GM23338 (cell line): ENCODE measurements at regions not wholly inside any gene's neighbourhood (a gene's known extent, or its start where the extent isn't known, plus 50 kb on each side); places are given as distances from the start of the nearest gene placed in this dataset.

Experiments
- ATAC-seq: fragments of 200-7000 bp; cut with Tn5 transposase; 3 replicates; pipeline ENCODE4 v1.9.1; 2020
- DNase-seq: peaks from one replicate; pipeline ENCODE4 v3.0.0-alpha.2; 2015; ENCODE audit warnings: low spot score
- H2AFZ ChIP-seq: fragments of 200-600 bp; sonication (generic); 2 replicates; pipeline ENCODE4 v1.8.0; 2016; ENCODE audit warnings: antibody characterized with exemption, mild to moderate bottlenecking, moderate library complexity
- H3F3A ChIP-seq: fragments of 200-600 bp; sonication (generic); replicated peaks from 2 replicates; pipeline ENCODE4 v1.8.0; 2017; ENCODE audit warnings: antibody characterized with exemption, mixed run types, low read depth
- H3K27ac ChIP-seq: fragments of 200-600 bp; sonication (generic); 2 replicates; pipeline ENCODE4 v1.6.1; 2016; ENCODE audit warnings: low read depth
- H3K27me3 ChIP-seq: fragments of 200-600 bp; sonication (generic); 2 replicates; pipeline ENCODE4 v1.8.0; 2016; ENCODE audit warnings: mild to moderate bottlenecking, mixed run types, moderate library complexity; ENCODE audit not compliant: insufficient read depth
- H3K36me3 ChIP-seq: fragments of 200-600 bp; sonication (generic); 2 replicates; pipeline ENCODE4 v1.8.0; 2016; ENCODE audit warnings: mild to moderate bottlenecking; ENCODE audit not compliant: insufficient read depth
- H3K4me1 ChIP-seq: fragments of 200-600 bp; sonication (generic); 2 replicates; pipeline ENCODE4 v1.8.0; 2016; ENCODE audit warnings: mild to moderate bottlenecking, moderate library complexity; ENCODE audit not compliant: insufficient read depth
- H3K4me2 ChIP-seq: fragments of 200-600 bp; sonication (generic); 2 replicates; pipeline ENCODE4 v1.7.1; 2017; ENCODE audit warnings: mixed run types
- H3K4me3 ChIP-seq: fragments of 200-600 bp; sonication (generic); 2 replicates; pipeline ENCODE4 v1.6.1; 2016; ENCODE audit warnings: mixed run types
- H3K79me2 ChIP-seq: fragments of 200-600 bp; sonication (generic); replicated peaks from 2 replicates; pipeline ENCODE4 v1.8.0; 2017; ENCODE audit warnings: mild to moderate bottlenecking; ENCODE audit not compliant: insufficient read depth
- H3K9me2 ChIP-seq: fragments of 200-600 bp; sonication (generic); 2 replicates; pipeline ENCODE4 v1.8.0; 2017; ENCODE audit not compliant: insufficient read depth
- H4K20me1 ChIP-seq: fragments of 200-600 bp; sonication (generic); replicated peaks from 2 replicates; pipeline ENCODE4 v1.8.0; 2017; ENCODE audit warnings: mild to moderate bottlenecking; ENCODE audit not compliant: insufficient read depth
- H3K27ac Mint-ChIP-seq: 2 replicates; pipeline ENCODE4 v1.8.0; 2020; ENCODE audit warnings: inconsistent platforms, mild to moderate bottlenecking, moderate library complexity, mixed read lengths
- H3K27me3 Mint-ChIP-seq: 3 replicates; pipeline ENCODE4 v1.8.0; 2022; ENCODE audit warnings: low read depth, mild to moderate bottlenecking, moderate library complexity, mixed read lengths, inconsistent platforms; ENCODE audit not compliant: insufficient read depth, poor library complexity
- H3K36me3 Mint-ChIP-seq: 3 replicates; pipeline ENCODE4 v1.8.0; 2021; ENCODE audit warnings: low read depth, mild to moderate bottlenecking, inconsistent platforms, moderate library complexity, mixed read lengths
- H3K4me1 Mint-ChIP-seq: 3 replicates; pipeline ENCODE4 v1.8.0; 2020; ENCODE audit warnings: mild to moderate bottlenecking, inconsistent platforms, mixed read lengths
- H3K4me3 Mint-ChIP-seq: 3 replicates; pipeline ENCODE4 v1.8.0; 2021; ENCODE audit warnings: moderate library complexity, mild to moderate bottlenecking, inconsistent platforms, mixed read lengths
- H3K9me3 Mint-ChIP-seq: 3 replicates; pipeline ENCODE4 v1.8.0; 2020; ENCODE audit warnings: moderate library complexity, mild to moderate bottlenecking, inconsistent platforms, mixed read lengths
- CREB1 ChIP-seq: fragments of 250-450 bp; sonication (Bioruptor Pico); IDR thresholded peaks from 2 replicates; pipeline ENCODE4 v1.5.0; 2020; ENCODE audit warnings: low read depth, mild to moderate bottlenecking, moderate library complexity
- EZH2 ChIP-seq: fragments of 200-600 bp; sonication (generic); IDR thresholded peaks from one replicate; pipeline ENCODE4 v1.8.0; 2017; ENCODE audit warnings: antibody characterized with exemption, mild to moderate bottlenecking, low read depth; ENCODE audit not compliant: unreplicated experiment
- EZH2phosphoT487 ChIP-seq: fragments of 200-600 bp; sonication (generic); IDR thresholded peaks from one replicate; pipeline ENCODE4 v1.8.1; 2018; ENCODE audit warnings: antibody characterized with exemption; ENCODE audit not compliant: unreplicated experiment
- JUNB ChIP-seq: IDR thresholded peaks from one replicate; pipeline ENCODE4 v1.6.1; 2016; ENCODE audit warnings: antibody characterized with exemption; ENCODE audit not compliant: unreplicated experiment
- NANOG ChIP-seq: IDR thresholded peaks from 2 replicates; pipeline ENCODE4 v1.6.1; 2016; ENCODE audit warnings: antibody characterized with exemption, borderline replicate concordance
- POLR2AphosphoS5 ChIP-seq: IDR thresholded peaks from 2 replicates; pipeline ENCODE4 v1.6.1; 2016; ENCODE audit warnings: antibody characterized with exemption, low read depth
- STAT1 ChIP-seq: IDR thresholded peaks from one replicate; pipeline ENCODE4 v1.6.1; 2016; ENCODE audit warnings: antibody characterized with exemption; ENCODE audit not compliant: unreplicated experiment
- ZNF114 ChIP-seq: fragments of 250-450 bp; sonication (Bioruptor Pico); IDR thresholded peaks from 2 replicates; pipeline ENCODE4 v1.5.0; 2020; ENCODE audit warnings: mild to moderate bottlenecking, moderate library complexity
- ZNF331 ChIP-seq: fragments of 250-450 bp; sonication (Bioruptor Pico); IDR thresholded peaks from 2 replicates; pipeline ENCODE4 v1.5.0; 2020; ENCODE audit warnings: low read depth, mild to moderate bottlenecking, moderate library complexity
- TF ChIP-seq, protein P1 (sequence below), 2 experiments: fragments of 200-600 bp in 1 of 2; sonication (generic) in 1 of 2; conservative IDR thresholded peaks; 2 replicates each; pipeline versions ENCODE4 v1.5.1 to v1.6.1; 2016 to 2017; ENCODE audit warnings: antibody characterized with exemption in 2 of 2, low read depth in 2 of 2, mild to moderate bottlenecking in 2 of 2, moderate library complexity in 1 of 2
- TF ChIP-seq, protein P2 (sequence below): IDR thresholded peaks from one replicate; pipeline ENCODE4 v1.6.1; 2018; ENCODE audit warnings: antibody characterized with exemption; ENCODE audit not compliant: unreplicated experiment
- TF ChIP-seq, protein P3 (sequence below): IDR thresholded peaks from 2 replicates; pipeline ENCODE4 v1.6.1; 2016; ENCODE audit warnings: antibody characterized with exemption
- TF ChIP-seq, protein P4 (sequence below): fragments of 250-450 bp; sonication (Bioruptor Pico); IDR thresholded peaks from 2 replicates; pipeline ENCODE4 v1.5.0; 2020; ENCODE audit warnings: mild to moderate bottlenecking, moderate library complexity

DNA sequence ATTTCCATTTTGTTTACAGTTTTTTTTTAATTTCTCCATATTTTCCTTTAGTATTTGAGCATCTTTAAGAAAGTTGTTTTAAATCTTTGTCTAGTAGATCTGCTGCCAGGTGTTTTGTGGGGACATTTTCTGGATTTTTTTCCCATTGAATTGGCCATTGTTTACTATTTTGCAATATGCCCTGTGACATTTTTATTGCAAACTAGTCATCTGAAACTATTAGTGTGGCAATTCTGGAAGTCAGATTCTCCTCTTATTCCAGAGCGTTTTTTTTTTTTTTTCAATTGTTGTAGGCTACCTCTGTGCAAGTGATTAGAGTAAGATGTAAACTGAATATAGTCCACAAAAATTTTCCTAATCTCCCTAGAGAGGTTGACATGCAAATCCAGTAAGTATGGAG is 334.2 kb downstream of the PYDC2 start:
- no peak overlapping the region for H3K4me2 ChIP-seq
- no peaks in the 10 kb centered on the region for H3F3A ChIP-seq
- no peaks in the 10 kb centered on the region for H3K9me2 ChIP-seq
- Mint-ChIP-seq H3K4me1 (no peaks in the 10 kb centered on the region), H3K27me3 (peaks cover 4% of the 10 kb centered on the region), H3K27ac (no peak overlapping the region), H3K9me3 (peaks cover 23% of the 10 kb centered on the region), H3K36me3 (peaks cover 21% of the 10 kb centered on the region; the same call in 2 of the 3 replicates), H3K4me3 (no peak overlapping the region)
- no peak overlapping the region for H3K4me3 ChIP-seq
- ATAC-seq: no peak
- no peaks in the 10 kb centered on the region for H3K4me1 ChIP-seq
- H3K27me3 ChIP-seq: no peaks in the 10 kb centered on the region
- DNase-seq: no peak
- H3K27ac ChIP-seq: no peak overlapping the region
- no peaks in the 10 kb centered on the region for H4K20me1 ChIP-seq
- H3K36me3 ChIP-seq: no peaks in the 10 kb centered on the region
- no peaks in the 10 kb centered on the region for H3K79me2 ChIP-seq
- TF ChIP-seq ZNF114 (CRISPR knock-in tag) (no peak), NANOG (no peak), EZH2 (no peak), STAT1 (no peak), POLR2AphosphoS5 (no peak), CREB1 (CRISPR knock-in tag) (no peak), ZNF331 (CRISPR knock-in tag) (no peak), JUNB (no peak), EZH2phosphoT487 (no peak)
- TF ChIP-seq, protein P1, sequence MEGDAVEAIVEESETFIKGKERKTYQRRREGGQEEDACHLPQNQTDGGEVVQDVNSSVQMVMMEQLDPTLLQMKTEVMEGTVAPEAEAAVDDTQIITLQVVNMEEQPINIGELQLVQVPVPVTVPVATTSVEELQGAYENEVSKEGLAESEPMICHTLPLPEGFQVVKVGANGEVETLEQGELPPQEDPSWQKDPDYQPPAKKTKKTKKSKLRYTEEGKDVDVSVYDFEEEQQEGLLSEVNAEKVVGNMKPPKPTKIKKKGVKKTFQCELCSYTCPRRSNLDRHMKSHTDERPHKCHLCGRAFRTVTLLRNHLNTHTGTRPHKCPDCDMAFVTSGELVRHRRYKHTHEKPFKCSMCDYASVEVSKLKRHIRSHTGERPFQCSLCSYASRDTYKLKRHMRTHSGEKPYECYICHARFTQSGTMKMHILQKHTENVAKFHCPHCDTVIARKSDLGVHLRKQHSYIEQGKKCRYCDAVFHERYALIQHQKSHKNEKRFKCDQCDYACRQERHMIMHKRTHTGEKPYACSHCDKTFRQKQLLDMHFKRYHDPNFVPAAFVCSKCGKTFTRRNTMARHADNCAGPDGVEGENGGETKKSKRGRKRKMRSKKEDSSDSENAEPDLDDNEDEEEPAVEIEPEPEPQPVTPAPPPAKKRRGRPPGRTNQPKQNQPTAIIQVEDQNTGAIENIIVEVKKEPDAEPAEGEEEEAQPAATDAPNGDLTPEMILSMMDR (conservative IDR thresholded peaks at IDR 0.05; ENCODE audit: low read depth in 2 of 2): no peak
- TF ChIP-seq, protein P2, sequence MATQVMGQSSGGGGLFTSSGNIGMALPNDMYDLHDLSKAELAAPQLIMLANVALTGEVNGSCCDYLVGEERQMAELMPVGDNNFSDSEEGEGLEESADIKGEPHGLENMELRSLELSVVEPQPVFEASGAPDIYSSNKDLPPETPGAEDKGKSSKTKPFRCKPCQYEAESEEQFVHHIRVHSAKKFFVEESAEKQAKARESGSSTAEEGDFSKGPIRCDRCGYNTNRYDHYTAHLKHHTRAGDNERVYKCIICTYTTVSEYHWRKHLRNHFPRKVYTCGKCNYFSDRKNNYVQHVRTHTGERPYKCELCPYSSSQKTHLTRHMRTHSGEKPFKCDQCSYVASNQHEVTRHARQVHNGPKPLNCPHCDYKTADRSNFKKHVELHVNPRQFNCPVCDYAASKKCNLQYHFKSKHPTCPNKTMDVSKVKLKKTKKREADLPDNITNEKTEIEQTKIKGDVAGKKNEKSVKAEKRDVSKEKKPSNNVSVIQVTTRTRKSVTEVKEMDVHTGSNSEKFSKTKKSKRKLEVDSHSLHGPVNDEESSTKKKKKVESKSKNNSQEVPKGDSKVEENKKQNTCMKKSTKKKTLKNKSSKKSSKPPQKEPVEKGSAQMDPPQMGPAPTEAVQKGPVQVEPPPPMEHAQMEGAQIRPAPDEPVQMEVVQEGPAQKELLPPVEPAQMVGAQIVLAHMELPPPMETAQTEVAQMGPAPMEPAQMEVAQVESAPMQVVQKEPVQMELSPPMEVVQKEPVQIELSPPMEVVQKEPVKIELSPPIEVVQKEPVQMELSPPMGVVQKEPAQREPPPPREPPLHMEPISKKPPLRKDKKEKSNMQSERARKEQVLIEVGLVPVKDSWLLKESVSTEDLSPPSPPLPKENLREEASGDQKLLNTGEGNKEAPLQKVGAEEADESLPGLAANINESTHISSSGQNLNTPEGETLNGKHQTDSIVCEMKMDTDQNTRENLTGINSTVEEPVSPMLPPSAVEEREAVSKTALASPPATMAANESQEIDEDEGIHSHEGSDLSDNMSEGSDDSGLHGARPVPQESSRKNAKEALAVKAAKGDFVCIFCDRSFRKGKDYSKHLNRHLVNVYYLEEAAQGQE: no peak
- TF ChIP-seq, protein P3, sequence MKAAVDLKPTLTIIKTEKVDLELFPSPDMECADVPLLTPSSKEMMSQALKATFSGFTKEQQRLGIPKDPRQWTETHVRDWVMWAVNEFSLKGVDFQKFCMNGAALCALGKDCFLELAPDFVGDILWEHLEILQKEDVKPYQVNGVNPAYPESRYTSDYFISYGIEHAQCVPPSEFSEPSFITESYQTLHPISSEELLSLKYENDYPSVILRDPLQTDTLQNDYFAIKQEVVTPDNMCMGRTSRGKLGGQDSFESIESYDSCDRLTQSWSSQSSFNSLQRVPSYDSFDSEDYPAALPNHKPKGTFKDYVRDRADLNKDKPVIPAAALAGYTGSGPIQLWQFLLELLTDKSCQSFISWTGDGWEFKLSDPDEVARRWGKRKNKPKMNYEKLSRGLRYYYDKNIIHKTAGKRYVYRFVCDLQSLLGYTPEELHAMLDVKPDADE: no peak
- TF ChIP-seq, protein P4, sequence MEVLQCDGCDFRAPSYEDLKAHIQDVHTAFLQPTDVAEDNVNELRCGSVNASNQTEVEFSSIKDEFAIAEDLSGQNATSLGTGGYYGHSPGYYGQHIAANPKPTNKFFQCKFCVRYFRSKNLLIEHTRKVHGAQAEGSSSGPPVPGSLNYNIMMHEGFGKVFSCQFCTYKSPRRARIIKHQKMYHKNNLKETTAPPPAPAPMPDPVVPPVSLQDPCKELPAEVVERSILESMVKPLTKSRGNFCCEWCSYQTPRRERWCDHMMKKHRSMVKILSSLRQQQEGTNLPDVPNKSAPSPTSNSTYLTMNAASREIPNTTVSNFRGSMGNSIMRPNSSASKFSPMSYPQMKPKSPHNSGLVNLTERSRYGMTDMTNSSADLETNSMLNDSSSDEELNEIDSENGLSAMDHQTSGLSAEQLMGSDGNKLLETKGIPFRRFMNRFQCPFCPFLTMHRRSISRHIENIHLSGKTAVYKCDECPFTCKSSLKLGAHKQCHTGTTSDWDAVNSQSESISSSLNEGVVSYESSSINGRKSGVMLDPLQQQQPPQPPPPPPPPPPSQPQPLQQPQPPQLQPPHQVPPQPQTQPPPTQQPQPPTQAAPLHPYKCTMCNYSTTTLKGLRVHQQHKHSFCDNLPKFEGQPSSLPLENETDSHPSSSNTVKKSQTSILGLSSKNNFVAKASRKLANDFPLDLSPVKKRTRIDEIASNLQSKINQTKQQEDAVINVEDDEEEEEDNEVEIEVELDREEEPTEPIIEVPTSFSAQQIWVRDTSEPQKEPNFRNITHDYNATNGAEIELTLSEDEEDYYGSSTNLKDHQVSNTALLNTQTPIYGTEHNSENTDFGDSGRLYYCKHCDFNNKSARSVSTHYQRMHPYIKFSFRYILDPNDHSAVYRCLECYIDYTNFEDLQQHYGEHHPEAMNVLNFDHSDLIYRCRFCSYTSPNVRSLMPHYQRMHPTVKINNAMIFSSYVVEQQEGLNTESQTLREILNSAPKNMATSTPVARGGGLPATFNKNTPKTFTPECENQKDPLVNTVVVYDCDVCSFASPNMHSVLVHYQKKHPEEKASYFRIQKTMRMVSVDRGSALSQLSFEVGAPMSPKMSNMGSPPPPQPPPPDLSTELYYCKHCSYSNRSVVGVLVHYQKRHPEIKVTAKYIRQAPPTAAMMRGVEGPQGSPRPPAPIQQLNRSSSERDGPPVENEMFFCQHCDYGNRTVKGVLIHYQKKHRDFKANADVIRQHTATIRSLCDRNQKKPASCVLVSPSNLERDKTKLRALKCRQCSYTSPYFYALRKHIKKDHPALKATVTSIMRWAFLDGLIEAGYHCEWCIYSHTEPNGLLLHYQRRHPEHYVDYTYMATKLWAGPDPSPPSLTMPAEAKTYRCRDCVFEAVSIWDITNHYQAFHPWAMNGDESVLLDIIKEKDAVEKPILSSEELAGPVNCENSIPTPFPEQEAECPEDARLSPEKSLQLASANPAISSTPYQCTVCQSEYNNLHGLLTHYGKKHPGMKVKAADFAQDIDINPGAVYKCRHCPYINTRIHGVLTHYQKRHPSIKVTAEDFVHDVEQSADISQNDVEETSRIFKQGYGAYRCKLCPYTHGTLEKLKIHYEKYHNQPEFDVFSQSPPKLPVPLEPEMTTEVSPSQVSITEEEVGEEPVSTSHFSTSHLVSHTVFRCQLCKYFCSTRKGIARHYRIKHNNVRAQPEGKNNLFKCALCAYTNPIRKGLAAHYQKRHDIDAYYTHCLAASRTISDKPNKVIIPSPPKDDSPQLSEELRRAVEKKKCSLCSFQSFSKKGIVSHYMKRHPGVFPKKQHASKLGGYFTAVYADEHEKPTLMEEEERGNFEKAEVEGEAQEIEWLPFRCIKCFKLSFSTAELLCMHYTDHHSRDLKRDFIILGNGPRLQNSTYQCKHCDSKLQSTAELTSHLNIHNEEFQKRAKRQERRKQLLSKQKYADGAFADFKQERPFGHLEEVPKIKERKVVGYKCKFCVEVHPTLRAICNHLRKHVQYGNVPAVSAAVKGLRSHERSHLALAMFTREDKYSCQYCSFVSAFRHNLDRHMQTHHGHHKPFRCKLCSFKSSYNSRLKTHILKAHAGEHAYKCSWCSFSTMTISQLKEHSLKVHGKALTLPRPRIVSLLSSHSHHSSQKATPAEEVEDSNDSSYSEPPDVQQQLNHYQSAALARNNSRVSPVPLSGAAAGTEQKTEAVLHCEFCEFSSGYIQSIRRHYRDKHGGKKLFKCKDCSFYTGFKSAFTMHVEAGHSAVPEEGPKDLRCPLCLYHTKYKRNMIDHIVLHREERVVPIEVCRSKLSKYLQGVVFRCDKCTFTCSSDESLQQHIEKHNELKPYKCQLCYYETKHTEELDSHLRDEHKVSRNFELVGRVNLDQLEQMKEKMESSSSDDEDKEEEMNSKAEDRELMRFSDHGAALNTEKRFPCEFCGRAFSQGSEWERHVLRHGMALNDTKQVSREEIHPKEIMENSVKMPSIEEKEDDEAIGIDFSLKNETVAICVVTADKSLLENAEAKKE (CRISPR knock-in tag): no peak
- no peak overlapping the region for H2AFZ ChIP-seq
